ENCODE measurements at regions not wholly inside any gene's neighbourhood (a gene's known extent, or its start where the extent isn't known, plus 50 kb on each side); places are given as distances from the start of the nearest gene placed in this dataset.

DNA sequence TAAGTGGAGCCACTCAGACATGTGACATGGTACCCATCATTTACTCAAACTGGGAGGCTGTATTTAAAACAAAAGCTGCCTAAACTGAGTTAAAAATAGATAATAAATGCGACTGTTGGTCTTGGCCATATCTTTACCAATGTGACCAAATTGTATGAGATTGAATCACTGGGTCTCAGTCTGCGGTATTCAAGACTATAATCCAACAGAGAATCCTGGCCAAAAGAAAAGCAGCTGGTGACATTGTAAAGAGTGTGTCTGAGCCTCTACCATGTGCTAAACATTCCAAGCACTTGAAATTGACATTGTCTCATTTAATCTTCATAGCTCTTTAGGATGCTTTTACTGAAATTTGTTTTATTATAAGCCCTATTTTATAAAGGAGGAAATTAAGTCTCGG, 282.6 kb downstream of the ZNF608 start:
- H3K9me3 ChIP-seq (ENCODE audit: low read depth, low read length, poor library complexity, severe bottlenecking): no peaks in the 10 kb centered on the region
- BruUV-seq (replicated peaks): no TSS peak
- H3K4me3 ChIP-seq (ENCODE audit: low read depth, low read length, poor library complexity, severe bottlenecking): no peak overlapping the region
- no peaks in the 10 kb centered on the region for H3K4me1 ChIP-seq (ENCODE audit: insufficient read depth, low read length, poor library complexity, severe bottlenecking)
- no peak for DNase-seq (ENCODE audit: low spot score)
- H3K36me3 ChIP-seq (ENCODE audit: insufficient read depth, low read length, poor library complexity, severe bottlenecking): no peaks in the 10 kb centered on the region
- H3K27me3 ChIP-seq (replicated peaks; ENCODE audit: insufficient read depth, low read depth, low read length, poor library complexity): no peaks in the 10 kb centered on the region
- intact Hi-C loops (cut with micrococcal nuclease; ENCODE audit: unreplicated experiment): no loop called here
- TF ChIP-seq, protein P1, sequence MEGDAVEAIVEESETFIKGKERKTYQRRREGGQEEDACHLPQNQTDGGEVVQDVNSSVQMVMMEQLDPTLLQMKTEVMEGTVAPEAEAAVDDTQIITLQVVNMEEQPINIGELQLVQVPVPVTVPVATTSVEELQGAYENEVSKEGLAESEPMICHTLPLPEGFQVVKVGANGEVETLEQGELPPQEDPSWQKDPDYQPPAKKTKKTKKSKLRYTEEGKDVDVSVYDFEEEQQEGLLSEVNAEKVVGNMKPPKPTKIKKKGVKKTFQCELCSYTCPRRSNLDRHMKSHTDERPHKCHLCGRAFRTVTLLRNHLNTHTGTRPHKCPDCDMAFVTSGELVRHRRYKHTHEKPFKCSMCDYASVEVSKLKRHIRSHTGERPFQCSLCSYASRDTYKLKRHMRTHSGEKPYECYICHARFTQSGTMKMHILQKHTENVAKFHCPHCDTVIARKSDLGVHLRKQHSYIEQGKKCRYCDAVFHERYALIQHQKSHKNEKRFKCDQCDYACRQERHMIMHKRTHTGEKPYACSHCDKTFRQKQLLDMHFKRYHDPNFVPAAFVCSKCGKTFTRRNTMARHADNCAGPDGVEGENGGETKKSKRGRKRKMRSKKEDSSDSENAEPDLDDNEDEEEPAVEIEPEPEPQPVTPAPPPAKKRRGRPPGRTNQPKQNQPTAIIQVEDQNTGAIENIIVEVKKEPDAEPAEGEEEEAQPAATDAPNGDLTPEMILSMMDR (conservative IDR thresholded peaks at IDR 0.05; ENCODE audit: low read depth, low read length): no peak
- no peak for TF ChIP-seq EZH2 (IDR thresholded peaks at IDR 0.05; ENCODE audit: borderline replicate concordance, low read depth, low read length, poor library complexity, severe bottlenecking)
- H3K27ac ChIP-seq (ENCODE audit: low read depth, low read length, poor library complexity, severe bottlenecking): no peak overlapping the region
- POLR2A ChIA-PET (ENCODE audit: low non-redundant PET): no interaction called here
- CTCF ChIA-PET: no interaction called here

DNA sequence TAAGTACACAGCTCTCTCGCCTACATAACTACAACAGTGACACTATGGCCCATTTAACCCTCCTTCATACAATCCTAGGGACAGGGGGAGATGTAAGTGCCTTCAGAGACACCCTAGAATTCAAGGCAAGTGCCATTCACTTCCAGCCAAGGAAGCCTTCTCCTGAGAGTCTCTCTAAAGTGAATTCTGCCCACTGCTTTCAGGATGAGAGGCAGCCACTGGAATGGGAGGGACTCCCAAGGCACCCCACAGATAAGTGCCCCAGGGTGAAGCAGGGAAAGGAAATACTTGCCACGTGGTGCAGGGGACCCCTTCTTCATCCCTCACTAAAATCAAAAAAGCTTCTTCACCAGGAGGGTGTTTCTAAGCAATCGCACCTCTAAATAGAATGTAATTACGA, 283.7 kb downstream of the ZNF608 start:
- intact Hi-C loops (cut with micrococcal nuclease; ENCODE audit: unreplicated experiment): no loop called here
- ChIA-PET POLR2A (ENCODE audit: low non-redundant PET) (no interaction called here), CTCF (no interaction called here)
- BruUV-seq (replicated peaks): no TSS peak
- Histone ChIP-seq H3K36me3 (ENCODE audit: insufficient read depth, low read length, poor library complexity, severe bottlenecking) (no peaks in the 10 kb centered on the region), H3K4me3 (ENCODE audit: low read depth, low read length, poor library complexity, severe bottlenecking) (no peak overlapping the region), H3K27ac (ENCODE audit: low read depth, low read length, poor library complexity, severe bottlenecking) (no peak overlapping the region), H3K4me1 (ENCODE audit: insufficient read depth, low read length, poor library complexity, severe bottlenecking) (no peaks in the 10 kb centered on the region), H3K9me3 (ENCODE audit: low read depth, low read length, poor library complexity, severe bottlenecking) (no peaks in the 10 kb centered on the region), H3K27me3 (replicated peaks; ENCODE audit: insufficient read depth, low read depth, low read length, poor library complexity) (no peaks in the 10 kb centered on the region)
- DNase-seq (ENCODE audit: low spot score): no peak
- TF ChIP-seq EZH2 (IDR thresholded peaks at IDR 0.05; ENCODE audit: borderline replicate concordance, low read depth, low read length, poor library complexity, severe bottlenecking): no peak
- TF ChIP-seq, protein P1 (conservative IDR thresholded peaks at IDR 0.05; ENCODE audit: low read depth, low read length): no peak

DNA sequence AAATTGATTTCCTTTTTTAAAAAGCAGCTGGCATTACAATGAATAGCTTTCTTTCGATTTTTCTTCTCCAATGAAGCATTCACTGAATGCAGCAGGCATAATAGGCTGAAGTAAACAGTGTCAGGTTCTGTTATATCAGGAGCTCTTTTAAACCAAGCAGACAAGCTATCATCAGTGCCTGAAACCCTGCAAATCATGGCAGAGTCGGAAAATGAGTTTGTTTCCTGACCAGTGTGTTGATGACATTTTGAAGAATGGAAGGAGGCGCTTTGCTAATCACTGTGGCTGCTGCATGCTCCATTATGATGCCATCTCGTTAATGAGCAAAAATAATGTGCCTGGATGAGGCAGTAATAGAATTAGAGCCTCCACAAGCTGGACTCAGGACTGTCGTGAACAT, 284.5 kb downstream of the ZNF608 start:
- no TSS peak for BruUV-seq (replicated peaks)
- ChIA-PET CTCF (no interaction called here), POLR2A (ENCODE audit: low non-redundant PET) (no interaction called here)
- Histone ChIP-seq H3K36me3 (ENCODE audit: insufficient read depth, low read length, poor library complexity, severe bottlenecking) (no peaks in the 10 kb centered on the region), H3K9me3 (ENCODE audit: low read depth, low read length, poor library complexity, severe bottlenecking) (no peaks in the 10 kb centered on the region), H3K27ac (ENCODE audit: low read depth, low read length, poor library complexity, severe bottlenecking) (no peak overlapping the region), H3K4me1 (ENCODE audit: insufficient read depth, low read length, poor library complexity, severe bottlenecking) (no peaks in the 10 kb centered on the region), H3K4me3 (ENCODE audit: low read depth, low read length, poor library complexity, severe bottlenecking) (no peak overlapping the region), H3K27me3 (replicated peaks; ENCODE audit: insufficient read depth, low read depth, low read length, poor library complexity) (no peaks in the 10 kb centered on the region)
- no peak for DNase-seq (ENCODE audit: low spot score)
- no peak for TF ChIP-seq EZH2 (IDR thresholded peaks at IDR 0.05; ENCODE audit: borderline replicate concordance, low read depth, low read length, poor library complexity, severe bottlenecking)
- TF ChIP-seq, protein P1 (conservative IDR thresholded peaks at IDR 0.05; ENCODE audit: low read depth, low read length): no peak
- intact Hi-C loops (cut with micrococcal nuclease; ENCODE audit: unreplicated experiment): no loop called here
